ENCODE measurements at regions not wholly inside any gene's neighbourhood (a gene's known extent, or its start where the extent isn't known, plus 50 kb on each side); places are given as distances from the start of the nearest gene placed in this dataset.

GRCh38 chr9:16099732-16100536, 547.1 kb downstream of the CCDC171 start:
- DNase-seq = peak; percentile 23

GRCh38 chr9:16100537-16101091, 547.8 kb downstream of the CCDC171 start:
- peak; percentile 42 for DNase-seq

- no peak for DNase-seq
Observed at GRCh38 chr9:16102154-16102553, 549.3 kb downstream of the CCDC171 start.

- peak; percentile 27 for DNase-seq
Observed at GRCh38 chr9:16103620-16104397, 551.0 kb downstream of the CCDC171 start.

- no peak for DNase-seq
Observed at GRCh38 chr9:16105168-16106020, 552.6 kb downstream of the CCDC171 start.

DNA sequence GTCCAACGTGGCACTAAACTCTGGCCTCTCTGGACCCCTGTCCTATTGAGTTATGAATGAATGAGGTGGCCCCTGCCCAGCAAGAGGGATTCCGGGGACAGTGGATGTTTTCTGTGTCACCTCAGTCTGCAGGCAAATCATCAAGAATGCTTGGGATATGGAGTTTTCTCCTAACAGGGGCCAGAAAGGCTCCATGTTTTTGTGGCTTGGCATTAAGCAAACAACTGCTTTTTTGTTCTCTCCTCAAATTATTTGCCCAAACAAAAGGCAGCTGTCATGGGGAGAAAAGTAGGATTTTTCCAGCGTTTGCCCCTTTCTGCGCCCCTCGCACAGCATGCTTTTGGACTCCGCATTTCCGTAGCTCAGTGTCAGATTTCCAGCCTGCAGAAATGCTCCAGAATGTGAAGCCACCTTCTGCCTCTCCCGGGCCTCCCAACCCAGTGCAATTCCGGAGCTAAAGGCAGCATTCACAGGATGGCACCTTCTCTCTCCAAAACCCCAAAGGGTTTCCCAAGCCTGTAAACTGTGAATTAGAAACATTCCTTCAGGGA, 553.3 kb downstream of the CCDC171 start:
- no peak for DNase-seq

DNA sequence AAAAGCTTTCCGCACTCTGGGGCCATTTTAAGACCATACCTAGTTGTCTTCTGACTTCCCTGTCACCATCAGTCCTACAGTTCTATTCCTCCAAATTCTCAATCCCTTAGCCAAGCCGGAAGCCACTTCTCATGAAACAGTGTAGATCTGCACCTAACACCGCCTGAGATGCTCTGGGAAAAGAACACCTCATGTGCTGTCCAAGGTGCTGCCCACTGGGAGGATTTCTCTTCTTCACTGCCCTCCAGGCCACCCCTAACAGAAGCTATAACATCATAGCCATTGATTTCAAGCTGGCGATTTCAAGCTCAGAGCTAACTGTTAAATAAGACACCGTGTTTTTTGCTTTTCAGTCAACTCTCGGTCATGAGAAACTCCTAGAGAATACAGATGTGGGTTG, 559.3 kb downstream of the CCDC171 start:
- no peak for DNase-seq

DNA sequence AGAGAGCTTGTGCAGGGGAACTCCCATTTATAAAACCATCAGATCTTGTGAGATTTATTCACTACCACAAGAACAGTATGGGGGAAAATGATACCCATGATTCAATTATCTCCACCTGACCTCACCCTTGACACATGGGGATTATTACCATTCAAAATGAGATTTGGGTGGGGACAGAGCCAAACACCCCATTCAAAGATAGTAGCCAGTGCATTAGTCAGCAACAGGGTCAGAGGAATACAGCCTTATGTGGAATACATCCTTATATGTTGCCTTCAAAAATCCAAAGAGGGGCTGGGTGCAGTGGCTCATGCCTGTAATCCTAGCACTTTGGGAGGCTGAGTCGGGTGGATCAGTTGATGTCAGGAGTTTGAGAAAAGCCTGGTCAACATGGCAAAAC, 563.2 kb downstream of the CCDC171 start:
- DNase-seq = no peak

DNA sequence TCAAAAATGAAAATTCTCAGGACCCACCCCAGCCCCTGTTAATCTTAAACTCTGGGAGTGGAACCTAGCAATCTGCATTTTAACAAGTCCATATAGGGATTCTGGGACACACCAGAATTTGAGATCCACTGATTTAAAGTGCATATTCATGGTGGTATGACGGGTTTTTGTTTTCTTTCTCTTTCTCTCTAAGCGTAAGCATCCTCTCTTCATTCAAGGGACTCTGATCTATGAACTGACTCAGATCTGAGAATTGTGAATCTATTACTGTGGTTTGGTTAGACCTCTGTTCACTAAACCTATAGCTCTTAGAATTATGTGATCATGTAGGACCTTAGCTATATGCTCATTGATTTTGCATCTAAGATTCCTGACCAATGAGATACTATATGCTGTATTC, 565.2 kb downstream of the CCDC171 start:
- DNase-seq = no peak

DNA sequence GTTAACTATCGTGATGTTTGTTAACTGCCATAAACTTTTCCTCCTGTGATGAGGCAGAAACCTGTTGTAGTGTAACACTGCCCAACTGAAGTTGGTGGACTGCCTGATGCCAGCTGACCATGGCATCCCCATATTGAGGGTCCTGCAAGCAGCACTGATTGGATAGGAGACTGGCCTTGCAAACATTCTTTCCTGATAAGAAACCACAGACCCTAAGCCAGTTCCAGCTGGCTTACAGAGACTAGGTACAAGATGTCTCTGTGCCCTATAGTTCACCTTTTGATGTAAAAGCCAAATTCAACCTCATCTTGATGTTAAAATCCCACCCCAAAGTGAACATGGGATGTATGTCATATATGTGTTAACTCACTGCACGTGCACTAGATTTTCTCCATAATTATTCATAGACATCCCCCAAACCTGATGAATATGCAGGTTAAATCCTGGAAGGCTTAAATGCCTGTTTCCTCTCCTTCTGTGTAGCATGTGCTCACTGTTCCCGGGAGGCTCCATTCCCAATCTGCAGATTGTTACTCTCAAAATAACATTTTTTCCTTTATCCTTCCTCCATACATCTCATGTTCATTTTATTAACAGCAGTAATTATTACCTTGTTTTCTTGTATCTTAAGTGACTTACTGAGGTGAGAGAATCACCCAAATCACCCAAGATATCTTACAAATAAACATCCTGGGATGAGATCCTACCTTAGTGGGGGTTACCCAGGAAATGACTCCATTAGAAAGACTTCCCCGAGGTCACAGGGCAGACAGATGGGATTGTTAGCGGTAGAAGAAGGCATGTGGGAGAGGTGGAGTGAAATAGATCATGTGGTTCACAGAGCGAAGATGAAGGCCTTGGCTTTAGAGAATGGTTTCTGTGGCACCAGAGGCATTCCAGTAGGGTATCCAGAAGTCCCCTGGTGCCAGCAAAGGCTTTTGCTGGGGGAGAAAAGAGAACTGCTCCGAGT, 566.7 kb downstream of the CCDC171 start:
- DNase-seq = no peak

DNA sequence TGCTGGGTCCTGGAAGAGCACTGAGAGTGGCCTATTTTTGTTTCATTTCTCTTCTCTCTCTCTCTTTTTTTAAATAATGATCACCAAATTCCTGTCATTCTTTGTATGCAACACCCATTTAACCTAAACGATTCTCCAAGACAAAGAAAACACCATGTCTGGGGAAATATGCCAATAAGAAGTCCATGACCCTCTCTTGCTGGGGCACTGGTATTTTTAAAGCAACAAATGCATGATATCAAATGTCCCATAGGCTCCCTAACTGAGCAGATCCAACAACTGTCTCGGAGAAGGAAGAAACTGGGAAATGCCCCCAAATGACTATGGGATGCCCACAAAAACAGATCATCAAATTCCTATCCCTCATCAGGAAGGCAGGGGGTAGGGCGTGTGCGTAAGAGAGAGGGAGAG, 567.4 kb downstream of the CCDC171 start:
- DNase-seq = no peak

DNA sequence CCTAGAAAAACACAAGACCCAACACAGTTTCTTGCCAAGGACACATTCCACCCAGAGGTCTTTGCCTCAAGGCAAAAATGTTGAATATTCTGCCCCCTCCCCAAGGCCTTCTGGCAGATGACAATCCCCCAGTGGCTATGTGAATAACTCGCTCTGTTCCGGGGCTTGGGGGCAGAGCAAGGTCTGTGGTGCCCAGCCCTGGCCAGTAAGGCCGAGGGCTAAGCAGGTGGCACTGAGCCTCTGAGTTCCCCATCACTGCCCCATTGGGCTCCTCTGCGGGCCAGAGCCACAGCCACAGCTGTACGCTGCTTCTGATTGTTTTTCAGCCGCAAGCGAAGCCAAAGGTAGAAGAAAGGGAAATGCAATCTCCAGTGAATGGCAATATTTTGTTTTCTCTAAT, 567.9 kb downstream of the CCDC171 start:
- DNase-seq = no peak

DNA sequence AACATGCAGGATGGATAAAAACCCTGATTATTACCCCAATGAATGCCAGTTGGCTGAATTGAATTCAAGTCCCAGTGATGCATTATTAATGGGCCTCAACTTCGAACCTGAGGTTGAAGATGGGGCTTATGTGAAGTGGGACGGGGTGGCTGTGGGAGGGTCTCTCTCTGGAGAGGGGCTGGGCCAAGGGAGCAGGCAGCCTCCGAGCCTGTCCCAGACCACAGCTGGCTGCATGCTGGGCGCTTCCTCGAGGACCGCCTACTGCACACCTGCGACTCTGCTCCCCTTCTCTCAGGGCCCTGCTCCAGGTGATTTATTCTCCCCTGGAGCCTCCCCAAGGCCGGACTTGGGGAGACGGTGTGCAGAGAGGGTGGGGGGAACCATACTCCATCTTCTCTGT, 568.3 kb downstream of the CCDC171 start:
- no peak for DNase-seq

- no peak for DNase-seq
Observed at GRCh38 chr9:16121601-16122286, 568.9 kb downstream of the CCDC171 start.

GRCh38 chr9:16125629-16126028, 572.8 kb downstream of the CCDC171 start:
- no peak for DNase-seq

GRCh38 chr9:16126042-16126441, 573.2 kb downstream of the CCDC171 start:
- DNase-seq = no peak

DNA sequence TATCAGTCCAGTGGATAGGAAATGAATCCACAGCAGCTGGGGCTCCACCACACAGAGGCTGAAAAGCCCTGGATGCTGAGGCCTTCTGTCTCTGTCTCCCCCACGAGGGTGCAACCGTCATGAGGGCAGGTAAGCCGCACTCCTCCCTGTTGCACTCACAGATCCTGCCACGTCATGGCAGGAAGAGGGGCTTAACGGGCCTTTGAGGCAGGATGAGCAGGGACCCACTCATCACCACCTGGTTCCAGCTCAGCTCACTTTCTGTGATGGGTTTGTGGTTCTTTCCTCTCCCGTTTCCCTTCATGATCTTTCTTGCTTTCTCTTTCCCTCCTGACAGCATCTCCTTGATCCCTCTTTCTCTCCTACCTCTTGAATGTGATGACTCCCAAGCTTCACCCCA, 575.2 kb downstream of the CCDC171 start:
- no peak for DNase-seq

- DNase-seq = no peak
Observed at GRCh38 chr9:16131264-16131663, 578.4 kb downstream of the CCDC171 start.

DNA sequence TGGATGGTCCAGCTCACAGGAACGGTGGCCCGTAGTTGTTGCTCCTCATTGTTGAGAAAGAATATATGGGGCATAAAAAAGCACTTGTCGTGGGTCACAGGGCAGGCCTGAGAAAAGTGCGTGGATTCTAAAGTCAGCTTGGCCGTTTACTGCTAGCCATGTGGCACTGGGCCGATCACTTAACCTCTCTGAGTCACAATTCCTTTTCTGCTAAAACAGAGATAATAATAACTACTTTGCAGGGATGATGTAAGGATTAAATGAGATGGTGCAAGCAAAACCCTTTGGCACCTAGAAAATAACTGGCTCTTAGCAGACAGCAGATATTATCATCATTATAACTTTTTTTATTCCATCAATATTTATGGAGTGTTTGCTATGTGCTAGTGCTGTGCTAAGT, 579.7 kb downstream of the CCDC171 start:
- DNase-seq = no peak

DNA sequence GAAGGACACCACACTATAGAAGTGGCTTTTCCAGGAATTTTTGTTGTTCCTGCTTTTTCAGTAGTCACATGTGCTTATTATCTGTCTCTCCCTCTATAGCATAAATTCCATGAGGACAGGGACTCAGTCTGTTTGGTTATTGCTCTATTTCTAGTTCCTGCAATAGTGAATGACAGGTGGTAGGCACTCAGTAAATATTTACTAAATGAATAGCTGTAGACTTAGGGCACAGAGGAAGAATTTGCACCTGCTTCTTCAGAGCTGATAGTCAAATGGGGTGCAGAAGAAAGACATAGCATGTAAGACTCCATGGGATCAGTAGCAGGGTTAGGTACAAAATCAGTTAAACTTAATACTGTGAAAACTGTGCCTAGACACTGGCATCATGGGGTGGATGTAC, 580.2 kb downstream of the CCDC171 start:
- DNase-seq = no peak
